GM19452 (cell line): ENCODE measurements at regions not wholly inside any gene's neighbourhood (a gene's known extent, or its start where the extent isn't known, plus 50 kb on each side); places are given as distances from the start of the nearest gene placed in this dataset.
A peak's percentile ranks its signal among the peaks of the same experiment; 100 is the strongest.
"Not testable (repeated sequence)": the region's sequence is repeated elsewhere in the genome, so short reads cannot be mapped to it uniquely, and the experiment has no call there.

Experiments used
- ATAC-seq: cut with Tn5 transposase; IDR thresholded peaks from one replicate; pipeline ENCODE4 v1.9.1; 2021; ENCODE audit not compliant: unreplicated experiment

- not testable (repeated sequence) for ATAC-seq
These were observed 53.6 kb upstream of the ROPN1B start for GRCh38 chr3:125915437-125915787.

GRCh38 chr3:125915792-125916375 lies 53.1 kb upstream of the ROPN1B start:
- peak; percentile 85 for ATAC-seq

- ATAC-seq, result peak; percentile 69
These were observed 52.5 kb upstream of the ROPN1B start for GRCh38 chr3:125916376-125916978.

- ATAC-seq, result not testable (repeated sequence)
These were observed 51.9 kb upstream of the ROPN1B start for GRCh38 chr3:125917020-125917549.

- ATAC-seq, result not testable (repeated sequence)
These were observed 51.0 kb upstream of the ROPN1B start for GRCh38 chr3:125918024-125918423.

- not testable (repeated sequence) for ATAC-seq
These were observed 50.5 kb upstream of the ROPN1B start for GRCh38 chr3:125918451-125918850.

GRCh38 chr3:125918866-125919265 lies 50.1 kb upstream of the ROPN1B start:
- not testable (repeated sequence) for ATAC-seq
